ENCODE measurements at regions not wholly inside any gene's neighbourhood (a gene's known extent, or its start where the extent isn't known, plus 50 kb on each side); places are given as distances from the start of the nearest gene placed in this dataset.

DNA sequence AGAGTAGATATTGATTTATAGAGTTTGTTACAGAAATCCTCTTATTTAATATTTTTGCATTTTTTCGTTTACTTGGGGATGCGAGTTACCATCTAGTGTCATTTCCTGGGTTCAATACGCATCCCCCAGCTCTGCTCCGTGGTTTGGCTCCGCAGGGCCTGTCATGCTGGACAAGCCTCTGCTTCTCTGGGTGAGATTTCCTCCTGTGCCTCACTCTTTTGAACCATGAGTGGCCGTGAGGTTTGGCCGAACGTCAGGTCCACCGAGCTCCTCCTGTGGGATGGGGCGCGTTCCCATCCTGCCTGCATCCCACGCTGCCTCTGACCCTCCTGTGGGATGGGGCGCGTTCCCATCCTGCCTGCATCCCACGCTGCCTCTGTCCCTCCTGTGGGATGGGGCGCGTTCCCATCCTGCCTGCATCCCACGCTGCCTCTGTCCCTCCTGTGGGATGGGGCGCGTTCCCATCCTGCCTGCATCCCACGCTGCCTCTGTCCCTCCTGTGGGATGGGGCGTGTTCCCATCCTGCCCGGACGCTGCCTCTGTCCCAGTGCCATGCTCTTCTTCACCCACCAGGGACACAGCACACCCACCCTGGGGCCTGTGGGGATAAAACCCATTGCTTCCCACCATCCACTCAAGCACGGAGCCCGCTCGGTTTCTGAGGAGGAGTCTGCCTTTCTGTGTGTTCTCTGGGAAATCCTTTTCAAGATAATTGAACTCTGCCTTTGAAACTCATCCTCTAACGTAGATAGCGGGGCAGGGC is 506.8 kb downstream of the BRD1 start:
- no peak for TF ChIP-seq CTCF (IDR thresholded peaks at IDR 0.05; ENCODE audit: low read length)
- no peak for TF ChIP-seq EZH2 (optimal IDR thresholded peaks at IDR 0.05; ENCODE audit: low read depth, low read length)

Measured in MM.1S (cell line).